MG63 (cell line): ENCODE measurements at regions not wholly inside any gene's neighbourhood (a gene's known extent, or its start where the extent isn't known, plus 50 kb on each side); places are given as distances from the start of the nearest gene placed in this dataset.
"Not testable (repeated sequence)": the region's sequence is repeated elsewhere in the genome, so short reads cannot be mapped to it uniquely, and the experiment has no call there.

ENCODE experiments used
- DNase-seq: peaks from one replicate; pipeline ENCODE4 v3.0.0-alpha.2; 2020
- H3K27me3 ChIP-seq: fragments of 250-450 bp; sonication (Bioruptor Pico); 2 replicates; pipeline ENCODE4 v1.5.1; 2020; ENCODE audit warnings: mild to moderate bottlenecking, moderate library complexity
- H3K36me3 ChIP-seq: fragments of 250-450 bp; sonication (Bioruptor Pico); 2 replicates; pipeline ENCODE4 v1.5.1; 2020; ENCODE audit warnings: mild to moderate bottlenecking, moderate library complexity
- H3K4me3 ChIP-seq: fragments of 250-450 bp; sonication (Bioruptor Pico); 2 replicates; pipeline ENCODE4 v1.5.1; 2020; ENCODE audit warnings: mild to moderate bottlenecking, moderate library complexity
- H3K9me3 ChIP-seq: fragments of 250-450 bp; sonication (Bioruptor Pico); 2 replicates; pipeline ENCODE4 v1.5.1; 2020; ENCODE audit warnings: mild to moderate bottlenecking, moderate library complexity

- not testable (repeated sequence) for H3K4me3 ChIP-seq, H3K36me3 ChIP-seq, DNase-seq, H3K27me3 ChIP-seq, H3K9me3 ChIP-seq
These were observed 149.5 kb upstream of the KYNU start for GRCh38 chr2:142727821-142728478.

GRCh38 chr2:142725386-142725785 is 152.1 kb upstream of the KYNU start:
- Histone ChIP-seq H3K27me3 (no peaks in the 10 kb centered on the region), H3K9me3 (no peaks in the 10 kb centered on the region), H3K4me3 (no peak overlapping the region), H3K36me3 (no peaks in the 10 kb centered on the region)
- no peak for DNase-seq

DNA sequence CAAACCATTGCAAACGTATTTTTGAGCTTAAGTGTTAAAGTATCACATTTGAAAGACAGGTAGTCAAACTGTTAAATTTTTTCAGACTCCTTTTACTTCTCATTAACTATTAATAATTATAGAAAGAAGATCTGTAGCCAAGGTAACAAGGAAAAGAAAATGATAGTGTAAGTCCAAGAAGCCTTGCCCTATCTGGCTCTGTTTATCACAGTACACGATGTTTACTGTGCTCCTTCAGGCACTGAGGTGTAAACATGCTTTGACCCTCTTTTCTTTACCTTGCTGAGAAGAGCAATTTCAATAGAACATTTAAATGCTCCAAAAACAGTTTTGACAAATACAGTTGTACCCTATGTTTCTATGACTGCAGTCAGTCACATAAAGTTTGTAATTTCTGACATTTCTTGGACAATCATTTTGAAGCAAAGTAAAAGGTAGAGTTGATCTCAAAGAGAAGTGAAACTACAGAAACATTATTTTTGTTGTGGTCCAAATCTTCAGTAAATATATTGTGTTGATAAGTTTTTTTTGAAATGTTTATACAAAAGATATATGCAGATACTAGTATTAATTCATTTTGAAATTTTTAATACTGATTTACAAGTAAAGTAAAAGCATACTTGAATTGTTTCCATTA is 152.6 kb upstream of the KYNU start:
- Histone ChIP-seq H3K4me3 (no peak overlapping the region), H3K36me3 (no peaks in the 10 kb centered on the region), H3K27me3 (no peaks in the 10 kb centered on the region), H3K9me3 (no peaks in the 10 kb centered on the region)
- no peak for DNase-seq

DNA sequence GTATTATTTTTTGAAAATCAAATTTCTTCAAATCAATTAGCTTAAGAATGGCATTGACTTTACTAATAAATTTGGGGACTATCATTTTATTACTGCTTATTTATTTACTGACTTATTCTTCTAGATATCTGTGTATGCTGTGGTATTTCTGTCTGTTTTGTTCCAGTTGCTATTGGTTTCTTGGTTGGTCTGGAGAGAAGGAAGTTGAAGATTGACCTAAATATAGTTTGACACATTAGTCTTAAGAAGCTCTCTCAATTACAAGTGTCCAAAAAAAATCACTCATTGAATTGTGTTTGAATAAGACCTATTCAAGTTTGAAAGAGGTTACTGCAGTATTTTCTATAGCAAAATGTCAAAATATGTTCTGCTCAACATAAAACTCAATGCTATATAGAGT is 153.3 kb upstream of the KYNU start:
- no peaks in the 10 kb centered on the region for H3K9me3 ChIP-seq
- H3K27me3 ChIP-seq = no peaks in the 10 kb centered on the region
- H3K4me3 ChIP-seq = no peak overlapping the region
- DNase-seq = no peak
- no peaks in the 10 kb centered on the region for H3K36me3 ChIP-seq

DNA sequence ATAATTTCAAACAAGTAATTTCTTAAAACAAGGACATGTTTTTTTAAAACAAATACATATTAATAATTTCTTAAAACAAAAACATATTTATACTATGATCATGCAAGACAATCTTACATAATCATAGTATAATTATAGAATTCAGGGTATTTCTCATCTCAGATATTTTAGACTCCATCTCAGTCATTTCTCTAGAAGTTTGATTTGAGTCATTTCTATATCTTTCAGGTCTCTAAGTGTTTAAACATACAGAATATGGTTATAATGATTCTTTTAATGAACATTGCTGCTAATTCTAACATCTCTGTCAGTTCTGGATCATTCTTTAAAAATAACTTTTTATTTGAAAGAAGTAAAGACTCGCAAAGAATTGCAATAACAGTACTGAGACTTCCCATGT is 154.2 kb upstream of the KYNU start:
- no peaks in the 10 kb centered on the region for H3K27me3 ChIP-seq
- no peaks in the 10 kb centered on the region for H3K36me3 ChIP-seq
- no peaks in the 10 kb centered on the region for H3K9me3 ChIP-seq
- no peak for DNase-seq
- H3K4me3 ChIP-seq = no peak overlapping the region

DNA sequence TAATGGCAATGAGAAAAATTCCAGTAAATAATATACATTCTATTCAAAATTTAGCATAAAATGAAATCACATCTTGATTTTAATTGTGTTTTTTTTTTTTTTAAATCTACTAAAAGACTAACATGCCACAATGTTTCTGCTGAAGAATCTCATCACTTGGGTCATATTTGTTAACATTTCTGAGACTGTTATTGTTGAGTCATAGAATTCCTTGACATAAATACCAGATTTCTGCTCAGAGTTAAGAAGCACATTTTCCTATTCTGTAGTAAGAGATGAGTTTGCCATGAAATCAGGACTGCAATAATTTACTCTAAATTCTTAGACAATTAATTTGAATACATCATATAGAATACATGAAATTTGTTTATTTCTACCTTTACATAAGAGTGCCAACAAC is 154.9 kb upstream of the KYNU start:
- no peak for DNase-seq
- Histone ChIP-seq H3K27me3 (no peaks in the 10 kb centered on the region), H3K36me3 (no peaks in the 10 kb centered on the region), H3K9me3 (no peaks in the 10 kb centered on the region), H3K4me3 (no peak overlapping the region)

DNA sequence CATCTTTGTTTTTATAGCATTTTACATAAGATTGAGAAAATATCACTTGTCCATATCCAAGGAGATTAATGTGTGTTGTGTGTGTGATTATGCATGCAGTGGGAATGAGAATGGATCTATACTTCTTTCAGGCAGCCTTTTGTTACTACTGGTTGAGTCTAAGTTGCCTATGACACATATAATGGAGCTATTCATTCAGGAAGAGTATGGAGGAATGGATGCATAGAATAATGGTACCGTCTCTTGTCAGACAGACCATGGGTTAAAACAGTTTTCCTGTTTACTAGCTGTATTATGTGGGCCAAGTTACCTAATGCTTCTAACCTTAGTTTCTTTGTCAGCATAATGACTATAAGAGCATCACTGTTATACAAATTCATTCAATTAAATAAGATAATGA is 155.4 kb upstream of the KYNU start:
- H3K27me3 ChIP-seq = no peaks in the 10 kb centered on the region
- no peak overlapping the region for H3K4me3 ChIP-seq
- no peaks in the 10 kb centered on the region for H3K9me3 ChIP-seq
- DNase-seq = no peak
- no peaks in the 10 kb centered on the region for H3K36me3 ChIP-seq

DNA sequence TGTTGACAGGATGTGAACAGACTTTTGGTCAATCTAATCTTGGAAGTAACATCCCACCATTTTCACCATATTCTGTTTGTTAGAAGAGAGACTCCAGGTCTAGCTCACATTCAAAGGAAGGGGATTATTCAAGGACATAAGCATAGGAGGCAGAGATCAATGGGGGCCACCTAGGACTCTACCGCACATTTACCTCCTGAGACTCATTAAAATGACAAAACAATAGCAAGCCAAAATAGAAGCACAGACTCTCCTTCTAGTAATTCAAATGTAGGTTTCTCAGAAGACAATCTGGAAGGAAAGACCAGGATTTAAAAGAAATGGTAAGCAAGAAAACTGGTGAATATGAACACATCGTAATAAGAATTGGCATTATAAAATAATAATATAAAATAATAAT is 156.4 kb upstream of the KYNU start:
- no peak for DNase-seq
- Histone ChIP-seq H3K36me3 (no peaks in the 10 kb centered on the region), H3K27me3 (no peaks in the 10 kb centered on the region), H3K4me3 (no peak overlapping the region), H3K9me3 (no peaks in the 10 kb centered on the region)

DNA sequence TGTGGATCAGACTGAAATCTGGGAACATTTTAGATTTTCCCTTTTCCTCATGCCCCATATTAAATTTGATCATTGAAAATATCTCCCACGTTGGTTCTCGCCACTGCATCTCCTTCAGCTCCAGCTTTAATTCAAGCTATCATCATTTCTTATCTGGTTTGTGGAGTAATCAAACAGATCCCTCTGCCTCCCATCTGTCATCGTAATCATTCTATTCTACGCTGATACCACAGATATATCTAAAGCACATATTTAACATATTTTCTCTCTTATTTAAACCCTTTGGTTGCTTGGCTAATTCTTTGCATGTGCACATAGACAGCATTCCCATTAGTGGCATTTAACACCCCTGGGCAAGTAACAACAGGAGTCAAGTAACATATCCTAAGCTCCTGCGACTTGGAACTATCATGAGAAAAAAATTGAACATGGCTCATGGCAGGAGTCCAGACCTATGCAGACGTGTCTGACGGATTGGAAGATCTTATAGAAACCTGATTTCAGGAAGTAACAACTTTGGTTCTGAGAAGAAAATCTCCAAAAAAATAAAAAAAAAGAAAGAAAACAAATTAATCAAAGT is 158.8 kb upstream of the KYNU start:
- no peak overlapping the region for H3K4me3 ChIP-seq

GRCh38 chr2:142716463-142717242 is 160.8 kb upstream of the KYNU start:
- no peaks in the 10 kb centered on the region for H3K36me3 ChIP-seq
- no peaks in the 10 kb centered on the region for H3K27me3 ChIP-seq
- H3K4me3 ChIP-seq = no peak overlapping the region
- no peaks in the 10 kb centered on the region for H3K9me3 ChIP-seq
- no peak for DNase-seq

More for the DNA sequence above, 158.8 kb upstream of the KYNU start:
- no peaks in the 10 kb centered on the region for H3K36me3 ChIP-seq
- H3K9me3 ChIP-seq = no peaks in the 10 kb centered on the region
- no peaks in the 10 kb centered on the region for H3K27me3 ChIP-seq
- DNase-seq = no peak

DNA sequence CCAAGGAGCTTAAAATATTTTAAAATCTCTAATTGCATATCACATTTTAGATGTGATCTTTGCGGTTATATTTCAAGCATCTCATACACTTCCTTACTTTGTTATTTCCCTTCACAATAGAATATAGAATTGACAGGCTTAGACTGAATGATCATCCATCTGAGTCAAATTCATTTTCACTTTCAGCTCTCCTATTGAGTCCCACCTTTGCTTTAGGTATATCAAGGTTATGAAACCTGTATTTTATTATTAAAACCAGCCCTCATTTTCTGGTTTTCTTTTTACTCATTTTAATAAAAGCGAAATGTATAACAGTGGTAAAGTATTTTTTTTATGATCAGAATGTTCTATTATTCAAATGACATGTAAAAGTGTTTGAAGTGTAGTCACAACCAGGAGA is 162.9 kb upstream of the KYNU start:
- no peak for DNase-seq
- Histone ChIP-seq H3K27me3 (no peaks in the 10 kb centered on the region), H3K9me3 (no peaks in the 10 kb centered on the region), H3K4me3 (no peak overlapping the region), H3K36me3 (no peaks in the 10 kb centered on the region)

DNA sequence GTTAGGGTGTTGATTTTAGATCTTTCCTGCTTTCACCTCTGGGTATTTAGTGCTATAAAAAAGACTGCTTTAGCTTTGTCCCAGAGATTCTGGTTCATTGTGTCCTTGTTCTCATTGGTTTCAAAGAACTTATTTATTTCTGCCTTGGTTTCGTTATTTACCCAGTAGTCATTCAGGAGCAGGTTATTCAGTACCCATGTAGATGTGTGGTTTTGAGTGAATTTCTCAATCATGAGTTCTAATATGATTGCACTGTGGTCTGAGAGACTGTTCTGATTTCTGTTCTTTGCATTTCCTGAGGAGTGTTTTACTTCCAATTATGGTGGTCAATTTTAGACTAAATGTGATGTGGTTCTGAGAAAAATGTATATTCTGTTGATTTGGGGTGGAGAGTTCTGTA is 167.1 kb upstream of the KYNU start:
- no peaks in the 10 kb centered on the region for H3K27me3 ChIP-seq

DNA sequence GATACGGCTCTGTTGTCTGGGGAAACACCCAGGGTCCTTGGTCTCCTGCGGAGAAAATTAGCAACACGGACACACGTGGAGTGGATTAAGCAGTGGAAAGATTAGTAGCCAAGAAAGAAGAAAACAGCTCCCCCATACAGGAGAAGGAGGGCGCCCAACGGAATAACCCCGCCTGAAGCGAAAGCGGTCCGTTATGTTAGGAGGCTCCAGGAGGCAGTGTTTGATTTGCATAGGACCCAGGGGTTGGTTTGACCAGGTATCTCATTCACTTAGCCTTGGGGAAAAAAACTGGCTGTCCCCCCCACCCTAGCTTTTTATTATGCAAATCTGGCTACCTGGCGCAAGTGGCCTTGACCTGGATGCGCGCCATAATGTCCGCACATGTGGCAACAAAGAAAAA is 170.1 kb upstream of the KYNU start:
- H3K4me3 ChIP-seq = no peak overlapping the region
- no peak for DNase-seq
- H3K9me3 ChIP-seq = no peaks in the 10 kb centered on the region
- no peaks in the 10 kb centered on the region for H3K27me3 ChIP-seq
- no peaks in the 10 kb centered on the region for H3K36me3 ChIP-seq

More for the DNA sequence above, 167.1 kb upstream of the KYNU start:
- Histone ChIP-seq H3K4me3 (no peak overlapping the region), H3K9me3 (no peaks in the 10 kb centered on the region), H3K36me3 (no peaks in the 10 kb centered on the region)
- no peak for DNase-seq

DNA sequence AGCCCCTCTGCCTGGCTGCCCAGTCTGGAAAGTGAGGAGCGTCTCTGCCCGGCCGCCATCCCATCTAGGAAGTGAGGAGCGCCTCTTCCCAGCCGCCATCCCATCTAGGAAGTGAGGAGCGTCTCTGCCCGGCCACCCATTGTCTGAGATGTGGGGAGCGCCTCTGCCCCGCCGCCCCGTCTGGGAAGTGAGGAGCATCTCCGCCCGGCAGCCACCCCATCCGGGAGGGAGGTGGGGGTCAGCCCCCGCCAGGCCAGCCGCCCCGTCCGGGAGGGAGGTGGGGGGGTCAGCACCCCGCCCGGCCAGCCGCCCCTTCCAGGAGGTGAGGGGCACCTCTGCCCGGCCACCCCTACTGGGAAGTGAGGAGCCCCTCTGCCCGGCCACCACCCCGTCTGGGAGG is 175.1 kb upstream of the KYNU start:
- DNase-seq, H3K27me3 ChIP-seq, H3K9me3 ChIP-seq, H3K4me3 ChIP-seq, H3K36me3 ChIP-seq: not testable (repeated sequence)

DNA sequence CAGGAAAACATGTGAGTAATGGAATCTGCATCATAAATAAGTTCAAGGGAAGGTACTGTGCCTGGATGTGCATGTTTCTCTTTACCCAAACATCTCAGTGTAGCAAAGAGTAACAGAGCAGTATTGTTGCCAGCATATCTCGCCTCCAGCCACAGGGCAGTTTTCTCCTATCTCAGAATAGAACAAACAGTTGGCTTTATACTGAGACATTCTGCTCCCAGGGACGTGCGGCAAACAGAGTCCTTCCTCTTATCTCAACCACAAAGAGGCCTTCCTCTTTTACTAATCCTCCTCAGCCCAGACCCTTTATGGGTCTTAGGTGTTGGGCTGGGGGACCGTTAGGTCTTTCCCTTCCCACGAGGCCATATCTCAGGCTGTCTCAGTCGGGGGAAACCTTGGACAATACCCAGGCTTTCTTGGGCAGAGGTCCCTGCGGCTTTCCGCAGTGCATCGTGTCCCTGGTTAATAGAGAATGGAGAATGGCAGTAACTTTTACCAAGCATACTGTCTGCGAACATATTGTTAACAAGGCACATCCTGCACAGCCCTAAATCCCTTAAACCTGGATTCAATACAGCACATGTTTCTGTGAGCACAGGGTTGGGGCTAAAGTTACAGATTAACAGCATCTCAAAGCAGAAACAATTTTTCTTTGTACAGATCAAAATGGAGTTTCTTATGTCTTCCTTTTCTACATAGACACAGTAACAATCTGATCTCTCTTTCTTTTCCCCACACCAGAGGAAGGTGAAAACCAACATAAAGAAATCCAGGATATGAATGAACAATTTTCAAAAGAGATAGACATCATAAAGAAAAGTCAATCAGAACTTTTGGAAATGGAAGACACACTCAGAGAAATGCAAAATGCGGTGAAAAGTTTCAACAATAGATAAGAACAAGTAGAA is 181.9 kb upstream of the KYNU start:
- H3K9me3 ChIP-seq = not testable (repeated sequence)

DNA sequence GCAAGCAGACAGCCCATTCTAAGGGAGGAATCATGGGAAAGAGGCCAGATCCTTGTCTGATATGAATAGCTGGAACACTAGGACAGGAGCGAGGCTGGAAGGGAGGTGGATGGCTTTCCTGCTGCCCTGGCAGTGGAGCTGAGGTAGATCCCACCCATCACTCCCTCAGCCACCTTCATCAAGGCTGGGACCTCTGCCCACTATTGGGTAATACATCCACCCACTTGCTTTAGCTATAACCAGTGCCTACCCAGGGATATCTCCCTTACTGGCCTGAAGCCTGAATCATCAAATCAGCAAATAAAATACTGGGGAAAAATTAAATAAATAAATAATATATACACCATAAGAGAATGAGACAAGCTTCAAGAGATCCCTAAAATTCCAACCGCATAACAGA is 183.2 kb upstream of the KYNU start:
- DNase-seq = no peak
- Histone ChIP-seq H3K4me3 (no peak overlapping the region), H3K27me3 (no peaks in the 10 kb centered on the region), H3K36me3 (no peaks in the 10 kb centered on the region), H3K9me3 (no peaks in the 10 kb centered on the region)

More for the DNA sequence above, 181.9 kb upstream of the KYNU start:
- not testable (repeated sequence) for H3K4me3 ChIP-seq, DNase-seq, H3K36me3 ChIP-seq, H3K27me3 ChIP-seq
